NT2/D1 (cell line): ENCODE measurements at regions not wholly inside any gene's neighbourhood (a gene's known extent, or its start where the extent isn't known, plus 50 kb on each side); places are given as distances from the start of the nearest gene placed in this dataset.

Experiments used
- DNase-seq: peaks from one replicate; pipeline ENCODE4 v3.0.0-alpha.2; 2011; ENCODE audit warnings: low read depth, low spot score
- H3K27me3 ChIP-seq: 2 replicates; pipeline ENCODE4 v1.6.0; 2011; ENCODE audit warnings: mild to moderate bottlenecking; ENCODE audit not compliant: insufficient read length, insufficient read depth
- H3K36me3 ChIP-seq: 2 replicates; pipeline ENCODE4 v1.6.1; 2011; ENCODE audit warnings: mild to moderate bottlenecking, low read length, mixed read lengths; ENCODE audit not compliant: insufficient read depth, insufficient read length
- H3K4me1 ChIP-seq: 2 replicates; pipeline ENCODE4 v1.5.1; 2011; ENCODE audit not compliant: insufficient read depth, insufficient read length
- H3K4me3 ChIP-seq: 2 replicates; pipeline ENCODE4 v1.5.1; 2011; ENCODE audit warnings: low read depth; ENCODE audit not compliant: insufficient read length
- H3K9ac ChIP-seq: 2 replicates; pipeline ENCODE4 v1.6.0; 2011; ENCODE audit warnings: low read depth; ENCODE audit not compliant: insufficient read length
- H3K9me3 ChIP-seq: 2 replicates; pipeline ENCODE4 v1.5.1; 2011; ENCODE audit warnings: mild to moderate bottlenecking, low read length; ENCODE audit not compliant: insufficient read depth
- SUZ12 ChIP-seq: IDR thresholded peaks from 2 replicates; pipeline ENCODE4 v1.6.1; 2011; ENCODE audit not compliant: insufficient read length, insufficient read depth; ENCODE audit errors: extremely low read depth
- YY1 ChIP-seq: IDR thresholded peaks from 2 replicates; pipeline ENCODE4 v1.6.1; 2011; ENCODE audit not compliant: insufficient read length, insufficient read depth
- ZNF274 ChIP-seq: IDR thresholded peaks from 2 replicates; pipeline ENCODE4 v1.6.1; 2011; ENCODE audit warnings: mild to moderate bottlenecking, low read depth, low read length

- no peak for DNase-seq
- Histone ChIP-seq H3K9ac (no peak overlapping the region), H3K27me3 (no peaks in the 10 kb centered on the region), H3K4me3 (no peak overlapping the region), H3K9me3 (peaks cover 19% of the 10 kb centered on the region), H3K36me3 (no peaks in the 10 kb centered on the region), H3K4me1 (no peaks in the 10 kb centered on the region)
- no peak for TF ChIP-seq SUZ12
- no peak for TF ChIP-seq YY1
- no peak for TF ChIP-seq ZNF274
These were observed 367.6 kb downstream of the ENC1 start for GRCh38 chr5:74272831-74273451.

- Histone ChIP-seq H3K36me3 (no peaks in the 10 kb centered on the region), H3K9ac (no peak overlapping the region), H3K27me3 (no peaks in the 10 kb centered on the region), H3K9me3 (peaks cover 19% of the 10 kb centered on the region), H3K4me3 (no peak overlapping the region), H3K4me1 (no peaks in the 10 kb centered on the region)
- no peak for TF ChIP-seq SUZ12
- no peak for TF ChIP-seq YY1
- TF ChIP-seq ZNF274, result no peak
- DNase-seq, result peak; percentile 77
These were observed 368.3 kb downstream of the ENC1 start for GRCh38 chr5:74272024-74272775.

GRCh38 chr5:74268297-74268696, 372.2 kb downstream of the ENC1 start:
- Histone ChIP-seq H3K9me3 (peaks cover 13% of the 10 kb centered on the region), H3K27me3 (no peaks in the 10 kb centered on the region), H3K36me3 (no peaks in the 10 kb centered on the region), H3K9ac (no peak overlapping the region), H3K4me3 (no peak overlapping the region), H3K4me1 (peaks cover 2% of the 10 kb centered on the region)
- no peak for TF ChIP-seq ZNF274
- DNase-seq, result no peak

GRCh38 chr5:74266836-74267235, 373.7 kb downstream of the ENC1 start:
- H3K9me3 ChIP-seq, result peaks cover 13% of the 10 kb centered on the region
- H3K4me3 ChIP-seq, result no peak overlapping the region
- peaks cover 2% of the 10 kb centered on the region for H3K4me1 ChIP-seq
- no peak overlapping the region for H3K9ac ChIP-seq
- no peaks in the 10 kb centered on the region for H3K27me3 ChIP-seq
- DNase-seq, result no peak
- TF ChIP-seq ZNF274, result no peak
- no peaks in the 10 kb centered on the region for H3K36me3 ChIP-seq

- TF ChIP-seq YY1, result no peak
- no peak for TF ChIP-seq SUZ12
- TF ChIP-seq ZNF274, result no peak
- H3K9ac ChIP-seq, result no peak overlapping the region
- no peaks in the 10 kb centered on the region for H3K36me3 ChIP-seq
- no peaks in the 10 kb centered on the region for H3K27me3 ChIP-seq
- peaks cover 2% of the 10 kb centered on the region for H3K4me1 ChIP-seq
- no peak for DNase-seq
- H3K9me3 ChIP-seq, result peaks cover 7% of the 10 kb centered on the region; the same call in 1 of the 2 replicates
- no peak overlapping the region for H3K4me3 ChIP-seq
These were observed 374.4 kb downstream of the ENC1 start for GRCh38 chr5:74266132-74266531.

- H3K4me1 ChIP-seq, result peaks cover 2% of the 10 kb centered on the region
- no peak overlapping the region for H3K4me3 ChIP-seq
- H3K9ac ChIP-seq, result no peak overlapping the region
- no peaks in the 10 kb centered on the region for H3K9me3 ChIP-seq
- DNase-seq, result no peak
- H3K27me3 ChIP-seq, result no peaks in the 10 kb centered on the region
- no peak for TF ChIP-seq SUZ12
- TF ChIP-seq ZNF274, result no peak
- TF ChIP-seq YY1, result no peak
- H3K36me3 ChIP-seq, result no peaks in the 10 kb centered on the region
These were observed 377.9 kb downstream of the ENC1 start for GRCh38 chr5:74262544-74263207.

- Histone ChIP-seq H3K9me3 (no peaks in the 10 kb centered on the region), H3K4me3 (no peak overlapping the region), H3K27me3 (no peaks in the 10 kb centered on the region), H3K9ac (no peak overlapping the region), H3K36me3 (no peaks in the 10 kb centered on the region), H3K4me1 (peaks cover 2% of the 10 kb centered on the region)
- TF ChIP-seq YY1 (no peak), SUZ12 (no peak), ZNF274 (no peak)
- DNase-seq, result no peak
These were observed 378.7 kb downstream of the ENC1 start for GRCh38 chr5:74261866-74262265.
